Endometrial microvascular endothelial cells (primary cell): ENCODE measurements at regions not wholly inside any gene's neighbourhood (a gene's known extent, or its start where the extent isn't known, plus 50 kb on each side); places are given as distances from the start of the nearest gene placed in this dataset.

Experiments used
- in situ Hi-C: cut with HindIII; loops from 2 replicates; pipeline ENCODE4 v1.10.0; 2017; ENCODE audit warnings: low sequenced_read_pairs, low pct_unique_long_range_greater_than_20kb; ENCODE audit errors: inconsistent ontology term

- in situ Hi-C loops, result no loop called here
These were observed 76.3 kb upstream of the FLRT2 start for GRCh38 chr14:85453401-85454225.

DNA sequence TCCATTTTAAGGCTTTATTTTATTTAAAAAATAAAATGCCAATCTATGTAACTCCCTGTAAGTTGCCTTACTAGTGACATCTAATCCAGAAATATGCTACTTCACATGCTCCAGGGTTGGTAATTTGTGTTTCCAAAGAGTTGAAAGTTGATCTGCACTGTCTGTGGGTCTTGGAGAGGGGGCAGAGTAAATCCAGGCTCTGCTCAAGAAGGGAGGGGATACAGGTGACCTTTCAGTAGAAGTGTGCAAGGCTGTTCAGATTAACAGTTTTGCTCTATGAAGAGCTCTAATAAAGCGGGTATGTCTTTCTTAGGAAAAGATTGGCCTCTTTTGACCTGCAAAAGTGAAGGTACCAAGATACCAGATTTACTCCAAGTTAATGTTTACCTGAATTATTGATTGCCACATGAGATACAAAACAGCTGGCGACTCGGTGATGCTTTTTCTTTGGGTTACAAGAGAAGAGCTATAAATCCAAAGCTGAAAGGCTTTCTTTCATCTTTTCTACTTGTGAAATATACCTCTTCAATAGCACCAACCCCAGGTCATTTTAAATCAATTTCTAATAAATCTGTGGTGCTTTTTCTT, 75.6 kb upstream of the FLRT2 start:
- in situ Hi-C loops, result no loop called here

- in situ Hi-C loops, result no loop called here
These were observed 70.5 kb upstream of the FLRT2 start for GRCh38 chr14:85459361-85460000.

DNA sequence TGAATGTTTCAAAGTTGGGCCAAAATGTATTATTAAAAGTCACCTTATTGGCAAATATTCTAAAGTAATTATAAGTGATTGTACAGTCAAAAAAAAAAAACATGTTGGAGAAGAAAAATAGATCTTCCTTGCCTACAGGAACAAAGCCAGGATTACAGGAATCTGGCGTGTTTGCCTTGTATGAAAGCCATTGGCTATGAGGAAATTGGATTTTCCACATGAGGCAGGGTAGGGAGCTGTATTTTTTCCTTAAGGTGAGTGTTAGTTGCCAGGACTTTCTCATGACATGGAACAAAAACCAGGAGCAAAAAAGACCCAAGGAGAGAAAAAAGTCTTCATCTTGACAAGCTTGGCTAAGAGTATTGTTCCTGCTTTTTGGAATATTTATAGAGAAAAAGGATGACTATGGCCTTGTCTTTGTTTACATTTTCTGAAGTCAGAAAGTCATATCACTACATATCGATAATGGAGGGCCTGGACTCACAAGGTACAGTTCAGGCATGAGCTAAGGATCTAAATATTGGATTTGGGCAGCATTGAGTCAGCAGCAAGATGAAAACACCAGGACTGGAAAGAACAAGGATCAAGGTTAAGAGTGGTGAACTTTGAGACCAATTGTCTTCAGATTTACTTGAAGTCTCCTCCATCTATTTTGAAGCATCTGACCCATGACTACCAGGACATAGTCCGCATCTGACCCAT, 68.4 kb upstream of the FLRT2 start:
- in situ Hi-C loops, result no loop called here

GRCh38 chr14:85463512-85463911, 66.4 kb upstream of the FLRT2 start:
- in situ Hi-C loops, result no loop called here

- in situ Hi-C loops, result no loop called here
These were observed 65.6 kb upstream of the FLRT2 start for GRCh38 chr14:85464135-85464895.

- in situ Hi-C loops, result no loop called here
These were observed 63.3 kb upstream of the FLRT2 start for GRCh38 chr14:85466678-85467077.

DNA sequence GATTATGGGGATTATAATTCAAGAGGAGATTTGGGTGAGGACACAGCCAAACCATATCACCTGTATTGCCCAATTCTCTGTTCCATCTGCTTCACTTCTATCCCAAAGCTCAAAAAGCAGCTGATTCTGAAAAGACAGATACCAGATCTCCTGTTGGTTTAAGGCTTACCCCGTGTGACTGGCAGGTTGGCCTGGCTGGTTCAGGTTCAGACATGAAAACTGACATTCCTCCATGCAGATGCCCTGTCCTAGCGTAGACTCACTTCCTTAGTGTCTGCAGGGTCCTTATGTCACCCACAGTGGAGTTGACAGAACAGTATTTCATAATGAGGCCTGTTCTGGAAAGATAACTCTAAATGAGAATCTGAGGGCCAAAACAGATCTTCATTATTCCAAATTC, 61.1 kb upstream of the FLRT2 start:
- in situ Hi-C loops, result no loop called here

DNA sequence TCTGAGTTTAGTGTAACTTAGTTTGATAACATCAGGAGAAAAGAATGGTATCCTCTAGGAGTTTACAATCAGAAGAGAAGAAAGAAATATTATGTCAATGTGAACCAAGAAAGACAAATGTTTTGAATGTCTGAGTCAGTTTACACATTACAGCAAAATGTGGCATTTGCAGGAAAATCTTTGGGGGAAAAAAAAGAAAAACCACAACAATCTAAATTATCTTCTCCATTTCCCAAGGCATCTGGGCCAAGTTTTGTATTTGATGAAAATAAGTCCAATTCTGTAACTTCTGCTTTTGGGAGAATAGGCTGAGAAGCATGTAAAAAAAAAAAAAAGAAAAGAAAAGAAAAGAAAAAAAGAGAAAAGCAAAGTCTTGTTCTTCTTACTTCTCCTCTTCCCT, 58.8 kb upstream of the FLRT2 start:
- in situ Hi-C loops, result no loop called here

GRCh38 chr14:85471744-85472143, 58.2 kb upstream of the FLRT2 start:
- in situ Hi-C loops, result no loop called here

GRCh38 chr14:85474431-85474830, 55.5 kb upstream of the FLRT2 start:
- in situ Hi-C loops, result no loop called here

- in situ Hi-C loops, result no loop called here
These were observed 54.8 kb upstream of the FLRT2 start for GRCh38 chr14:85475113-85475512.

DNA sequence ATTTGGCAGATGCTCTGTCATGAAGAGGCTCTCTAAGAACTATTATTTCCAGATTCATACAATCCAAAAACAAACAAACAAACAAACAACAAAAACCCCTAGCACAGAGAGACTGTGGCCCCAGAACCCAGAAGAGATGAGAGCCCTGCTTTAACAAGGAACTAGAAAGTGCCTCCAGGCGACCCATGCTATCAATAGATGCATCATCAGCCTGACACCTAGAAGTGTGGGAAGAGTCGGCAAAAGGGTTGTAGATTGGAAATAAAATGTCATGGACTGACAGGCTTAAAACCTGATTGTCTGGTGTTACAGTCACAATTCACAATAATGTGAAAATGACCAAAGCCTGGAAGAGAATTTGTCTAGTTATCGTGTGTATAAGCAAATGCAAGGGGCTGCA, 50.6 kb upstream of the FLRT2 start:
- in situ Hi-C loops, result no loop called here

- in situ Hi-C loops, result no loop called here
These were observed 50.2 kb upstream of the FLRT2 start for GRCh38 chr14:85479771-85480170.
